Breast epithelium (tissue), 4 donors: ENCODE measurements at regions not wholly inside any gene's neighbourhood (a gene's known extent, or its start where the extent isn't known, plus 50 kb on each side); places are given as distances from the start of the nearest gene placed in this dataset.

Experiments used
- DNase-seq, 2 donors: peaks; one replicate each; pipeline ENCODE4 v3.0.0-alpha.2; 2019; ENCODE audit warnings: low spot score in 2 of 2
- H3K27ac ChIP-seq, 2 donors: fragments of 200-600 bp; sonication (generic) in 1 of 2; one replicate each; pipeline ENCODE4 v1.5.1; 2016 to 2019; ENCODE audit warnings: mild to moderate bottlenecking in 1 of 2
- H3K27me3 ChIP-seq, 2 donors: fragments of 200-600 bp; sonication (generic) in 1 of 2; one replicate each; pipeline versions ENCODE4 v1.5.1 to v1.6.0; 2017 to 2019; ENCODE audit warnings: control low read depth in 1 of 2, mild to moderate bottlenecking in 1 of 2
- H3K36me3 ChIP-seq: fragments of 200-600 bp; one replicate; pipeline ENCODE4 v1.5.1; 2019
- H3K4me1 ChIP-seq, 2 donors: fragments of 200-600 bp; sonication (generic); one replicate each; pipeline ENCODE4 v1.5.1; 2016 to 2019; ENCODE audit warnings: control low read depth in 1 of 2
- H3K4me3 ChIP-seq, 3 donors: fragments of 200-600 bp; sonication (generic); 1 replicate in 2 of 3; 2 replicates in 1 of 3; pipeline ENCODE4 v1.5.1; 2016 to 2019; ENCODE audit warnings: mild to moderate bottlenecking in 3 of 3, moderate library complexity in 2 of 3
- H3K9me3 ChIP-seq, 2 donors: fragments of 200-600 bp; sonication (generic) in 1 of 2; one replicate each; pipeline ENCODE4 v1.5.1; 2016 to 2019; ENCODE audit warnings: control low read depth in 1 of 2
- POLR2A ChIP-seq: fragments of 450-650 bp; IDR thresholded peaks from one replicate; pipeline ENCODE4 v1.6.1; 2016; ENCODE audit warnings: antibody characterized with exemption, mild to moderate bottlenecking, moderate library complexity
- POLR2AphosphoS5 ChIP-seq, 3 donors: sonication (generic); formaldehyde crosslinking; IDR thresholded peaks; one replicate each; pipeline ENCODE4 v1.6.1; 2017; ENCODE audit warnings: antibody characterized with exemption in 3 of 3
- intact Hi-C: fragments of 100-400 bp; cut with DNase I; formaldehyde crosslinking; loops from one replicate; pipeline ENCODE4 v1.15.1; 2023; ENCODE audit warnings: low total_unique reads
- TF ChIP-seq, protein P1 (sequence below), 3 donors: fragments of 450-650 bp; IDR thresholded peaks; one replicate each; pipeline ENCODE4 v1.5.1; 2016 to 2017; ENCODE audit warnings: antibody characterized with exemption in 3 of 3, mild to moderate bottlenecking in 3 of 3, moderate library complexity in 3 of 3

DNA sequence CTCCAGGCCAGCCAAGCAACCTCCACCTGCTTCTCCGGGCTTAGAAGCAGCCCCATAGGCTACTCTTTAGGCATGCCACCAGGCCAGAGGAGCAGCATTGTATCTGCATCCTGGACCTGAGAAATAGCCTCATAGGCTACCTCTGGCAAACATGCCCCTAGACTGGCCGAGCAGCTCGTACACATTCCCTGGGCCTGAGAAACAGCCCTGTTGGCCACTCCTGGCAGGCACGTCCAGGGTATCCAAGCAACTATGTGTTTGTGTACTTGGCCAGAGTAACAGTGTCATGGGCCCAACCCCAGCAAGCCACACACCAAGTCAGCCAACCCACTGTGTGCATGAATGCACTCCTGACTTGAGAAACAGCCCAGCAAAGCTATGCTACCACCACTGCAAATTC lies 498.7 kb upstream of the CDIN1 start:
- TF ChIP-seq POLR2A (no peak), POLR2AphosphoS5 (IDR thresholded peaks at IDR 0.05) (no peak)
- TF ChIP-seq, protein P1, sequence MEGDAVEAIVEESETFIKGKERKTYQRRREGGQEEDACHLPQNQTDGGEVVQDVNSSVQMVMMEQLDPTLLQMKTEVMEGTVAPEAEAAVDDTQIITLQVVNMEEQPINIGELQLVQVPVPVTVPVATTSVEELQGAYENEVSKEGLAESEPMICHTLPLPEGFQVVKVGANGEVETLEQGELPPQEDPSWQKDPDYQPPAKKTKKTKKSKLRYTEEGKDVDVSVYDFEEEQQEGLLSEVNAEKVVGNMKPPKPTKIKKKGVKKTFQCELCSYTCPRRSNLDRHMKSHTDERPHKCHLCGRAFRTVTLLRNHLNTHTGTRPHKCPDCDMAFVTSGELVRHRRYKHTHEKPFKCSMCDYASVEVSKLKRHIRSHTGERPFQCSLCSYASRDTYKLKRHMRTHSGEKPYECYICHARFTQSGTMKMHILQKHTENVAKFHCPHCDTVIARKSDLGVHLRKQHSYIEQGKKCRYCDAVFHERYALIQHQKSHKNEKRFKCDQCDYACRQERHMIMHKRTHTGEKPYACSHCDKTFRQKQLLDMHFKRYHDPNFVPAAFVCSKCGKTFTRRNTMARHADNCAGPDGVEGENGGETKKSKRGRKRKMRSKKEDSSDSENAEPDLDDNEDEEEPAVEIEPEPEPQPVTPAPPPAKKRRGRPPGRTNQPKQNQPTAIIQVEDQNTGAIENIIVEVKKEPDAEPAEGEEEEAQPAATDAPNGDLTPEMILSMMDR (IDR thresholded peaks at IDR 0.05): no peak
- no peak for DNase-seq
- Histone ChIP-seq H3K4me1 (no peaks in the 10 kb centered on the region), H3K36me3 (no peaks in the 10 kb centered on the region), H3K27me3 (no peaks in the 10 kb centered on the region), H3K27ac (no peak overlapping the region), H3K4me3 (no peak overlapping the region), H3K9me3 (peaks cover 15 to 46% of the 10 kb centered on the region in 2 donors)
- intact Hi-C loops: no loop called here

DNA sequence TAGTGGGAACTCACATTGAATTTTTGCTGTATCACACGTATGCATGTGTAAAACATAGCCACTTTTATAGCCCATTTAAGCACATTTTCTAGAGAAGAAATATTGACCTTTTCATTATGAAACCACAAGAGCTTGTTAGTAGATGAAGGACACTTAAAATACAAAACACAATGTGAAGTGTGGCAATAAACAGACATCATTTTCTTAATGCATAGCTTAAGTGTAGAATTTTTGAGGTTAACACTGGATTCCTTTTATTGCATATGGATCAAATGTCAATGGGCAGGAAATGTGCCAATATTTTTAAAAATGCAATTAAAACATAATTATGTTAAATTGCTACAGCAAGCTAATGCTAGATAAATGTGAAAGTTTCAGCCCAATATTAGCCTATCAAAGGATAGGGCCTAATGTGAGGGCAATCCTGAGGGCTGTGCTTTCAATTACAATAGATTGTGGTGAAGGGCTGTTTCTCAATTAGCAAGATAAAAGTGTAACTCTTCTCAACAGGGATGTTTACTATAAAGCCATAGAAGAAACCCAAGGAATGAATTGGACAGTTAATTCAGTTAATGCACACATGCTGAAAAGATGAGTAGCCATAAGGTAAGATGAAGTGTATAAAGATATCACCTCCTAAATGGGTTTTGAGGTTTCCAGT lies 489.0 kb upstream of the CDIN1 start:
- no peak overlapping the region for H3K27ac ChIP-seq
- no peaks in the 10 kb centered on the region for H3K27me3 ChIP-seq
- TF ChIP-seq, protein P1 (IDR thresholded peaks at IDR 0.05): no peak
- TF ChIP-seq POLR2A: no peak
- no peak for TF ChIP-seq POLR2AphosphoS5 (IDR thresholded peaks at IDR 0.05)
- intact Hi-C loops: no loop called here
- H3K36me3 ChIP-seq: no peaks in the 10 kb centered on the region
- H3K9me3 ChIP-seq: peaks cover 6 to 14% of the 10 kb centered on the region in 2 donors
- H3K4me3 ChIP-seq: no peak overlapping the region
- no peak for DNase-seq
- H3K4me1 ChIP-seq: no peaks in the 10 kb centered on the region

DNA sequence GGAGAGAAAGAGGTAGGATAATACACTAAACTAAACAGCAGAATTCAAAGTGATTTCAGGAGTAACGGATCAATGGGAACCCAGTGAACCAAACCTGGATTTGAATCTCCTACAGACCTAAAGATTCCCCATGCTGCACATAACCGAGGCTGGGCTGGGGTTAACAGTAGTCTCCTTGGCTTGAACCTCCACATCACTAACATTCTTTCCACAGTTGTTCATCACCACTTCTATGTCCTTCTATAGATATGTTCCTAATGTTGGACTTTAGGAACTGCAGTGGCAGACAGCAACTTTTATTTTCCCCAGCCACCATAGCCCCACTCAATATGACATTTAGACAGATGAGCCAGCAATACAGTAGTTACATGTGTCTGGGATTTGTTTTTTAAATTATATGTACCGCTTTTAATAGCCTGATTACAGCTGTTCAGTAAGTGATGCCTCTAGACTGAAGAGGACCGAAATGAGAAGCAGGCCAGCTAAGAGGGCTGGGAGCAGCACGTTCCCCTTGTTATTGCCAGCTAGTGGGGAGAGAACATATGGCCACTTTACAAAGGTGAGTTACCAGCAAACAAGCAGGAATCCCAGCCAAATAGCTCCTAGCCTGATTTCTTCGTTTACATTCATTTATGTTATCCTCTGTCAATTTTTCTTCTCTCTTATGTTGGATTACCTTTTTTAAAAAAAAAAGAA lies 472.6 kb upstream of the CDIN1 start:
- intact Hi-C loops: no loop called here
- Histone ChIP-seq H3K36me3 (no peaks in the 10 kb centered on the region), H3K9me3 (no peaks in the 10 kb centered on the region), H3K4me1 (no peaks in the 10 kb centered on the region), H3K27me3 (no peaks in the 10 kb centered on the region), H3K27ac (no peak overlapping the region), H3K4me3 (no peak overlapping the region)
- no peak for DNase-seq
- TF ChIP-seq, protein P1 (IDR thresholded peaks at IDR 0.05): no peak
- TF ChIP-seq POLR2A: no peak
- no peak for TF ChIP-seq POLR2AphosphoS5 (IDR thresholded peaks at IDR 0.05)

DNA sequence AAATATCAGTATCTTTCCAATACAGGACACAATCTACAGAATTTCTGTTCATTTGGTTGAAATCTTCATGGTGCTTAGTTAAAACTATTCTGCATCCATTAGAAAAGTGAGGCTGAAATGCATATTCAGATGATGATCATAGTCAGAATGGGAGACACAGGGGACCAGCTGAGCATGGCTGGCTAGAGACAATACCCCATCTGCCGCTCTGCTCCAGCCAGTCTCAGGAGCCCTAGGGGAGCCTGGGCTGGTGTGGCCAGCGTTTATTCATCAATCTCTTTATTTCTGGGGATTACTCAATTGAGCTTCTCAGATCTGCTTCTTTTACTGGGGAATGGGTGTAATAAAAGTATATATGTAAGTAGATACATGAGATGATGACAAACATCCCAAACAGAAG lies 470.9 kb upstream of the CDIN1 start:
- no peak for TF ChIP-seq POLR2AphosphoS5 (IDR thresholded peaks at IDR 0.05)
- DNase-seq: no peak
- Histone ChIP-seq H3K4me3 (no peak overlapping the region), H3K36me3 (no peaks in the 10 kb centered on the region), H3K9me3 (no peaks in the 10 kb centered on the region), H3K4me1 (no peaks in the 10 kb centered on the region), H3K27me3 (no peaks in the 10 kb centered on the region), H3K27ac (no peak overlapping the region)
- intact Hi-C loops: no loop called here

DNA sequence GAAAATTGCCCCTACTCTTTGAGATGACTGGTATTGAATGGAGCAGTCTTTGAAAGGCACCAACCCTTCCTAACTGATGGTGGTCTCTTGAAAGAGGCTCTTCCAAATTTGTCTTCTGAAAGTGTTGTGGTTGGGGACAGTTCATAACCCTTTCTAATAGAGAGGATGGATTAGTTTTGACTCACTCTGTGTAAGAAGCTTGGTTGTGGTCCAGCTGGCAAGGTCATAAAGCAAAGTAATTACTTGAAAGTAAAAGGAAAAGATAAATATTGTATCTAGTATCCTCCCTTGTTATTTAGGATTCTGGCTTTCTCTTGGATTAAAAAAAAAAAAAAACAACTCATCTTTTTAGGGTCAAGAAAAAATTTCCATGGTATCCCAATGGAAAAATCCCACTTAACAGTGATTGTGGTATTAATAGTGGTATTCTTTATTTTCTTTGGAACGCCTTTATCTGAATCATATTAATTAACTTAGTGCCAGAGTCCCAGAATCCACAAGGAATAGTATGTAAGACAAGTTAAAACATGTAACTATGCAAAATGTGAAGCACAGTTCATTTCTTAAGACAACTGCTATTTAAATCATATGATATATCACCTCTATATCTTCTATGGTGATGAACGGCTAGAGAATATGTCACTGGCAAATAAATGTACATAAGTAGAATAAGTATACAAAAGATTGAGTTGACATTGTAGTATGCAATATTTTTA lies 469.3 kb upstream of the CDIN1 start:
- intact Hi-C loops: no loop called here
- no peaks in the 10 kb centered on the region for H3K4me1 ChIP-seq
- H3K4me3 ChIP-seq: no peak overlapping the region
- H3K27ac ChIP-seq: no peak overlapping the region
- H3K9me3 ChIP-seq: no peaks in the 10 kb centered on the region
- no peak for DNase-seq
- no peaks in the 10 kb centered on the region for H3K36me3 ChIP-seq
- H3K27me3 ChIP-seq: no peaks in the 10 kb centered on the region
- TF ChIP-seq, protein P1 (IDR thresholded peaks at IDR 0.05): no peak
- TF ChIP-seq POLR2AphosphoS5 (IDR thresholded peaks at IDR 0.05): no peak
- TF ChIP-seq POLR2A: no peak
